Activated T-helper 2 cell treated with anti-CD3 and anti-CD28 coated beads, Interferon-gamma antibody, Interleukin-2, Interleukin-4, amounts not matched to agents 10 μg/mL and 5 μg/mL and 100 μg/mL, durations not matched to agents 14 hours and 24 hours and 36 hours (primary cell): ENCODE measurements at regions not wholly inside any gene's neighbourhood (a gene's known extent, or its start where the extent isn't known, plus 50 kb on each side); places are given as distances from the start of the nearest gene placed in this dataset.

Experiments
- DNase-seq: peaks from one replicate; pipeline ENCODE4 v3.0.0; 2021; ENCODE audit warnings: low spot score
- H3K27ac Mint-ChIP-seq: one replicate; pipeline ENCODE4 v1.8.0; 2021; ENCODE audit warnings: mixed read lengths
- H3K27me3 Mint-ChIP-seq: one replicate; pipeline ENCODE4 v1.8.0; 2021; ENCODE audit warnings: low read depth, mixed read lengths
- H3K36me3 Mint-ChIP-seq: one replicate; pipeline ENCODE4 v1.8.0; 2021; ENCODE audit warnings: low read depth, mixed read lengths
- H3K4me1 Mint-ChIP-seq: one replicate; pipeline ENCODE4 v1.8.0; 2021; ENCODE audit warnings: low read depth, mixed read lengths
- H3K4me3 Mint-ChIP-seq: one replicate; pipeline ENCODE4 v1.8.0; 2021; ENCODE audit warnings: low read depth, mild to moderate bottlenecking, moderate library complexity, mixed read lengths
- H3K9me3 Mint-ChIP-seq: one replicate; pipeline ENCODE4 v1.8.0; 2021; ENCODE audit warnings: mixed read lengths
- intact Hi-C: fragments of 100-400 bp; cut with micrococcal nuclease; formaldehyde crosslinking; loops from one replicate; pipeline ENCODE4 v1.15.1; 2023

DNA sequence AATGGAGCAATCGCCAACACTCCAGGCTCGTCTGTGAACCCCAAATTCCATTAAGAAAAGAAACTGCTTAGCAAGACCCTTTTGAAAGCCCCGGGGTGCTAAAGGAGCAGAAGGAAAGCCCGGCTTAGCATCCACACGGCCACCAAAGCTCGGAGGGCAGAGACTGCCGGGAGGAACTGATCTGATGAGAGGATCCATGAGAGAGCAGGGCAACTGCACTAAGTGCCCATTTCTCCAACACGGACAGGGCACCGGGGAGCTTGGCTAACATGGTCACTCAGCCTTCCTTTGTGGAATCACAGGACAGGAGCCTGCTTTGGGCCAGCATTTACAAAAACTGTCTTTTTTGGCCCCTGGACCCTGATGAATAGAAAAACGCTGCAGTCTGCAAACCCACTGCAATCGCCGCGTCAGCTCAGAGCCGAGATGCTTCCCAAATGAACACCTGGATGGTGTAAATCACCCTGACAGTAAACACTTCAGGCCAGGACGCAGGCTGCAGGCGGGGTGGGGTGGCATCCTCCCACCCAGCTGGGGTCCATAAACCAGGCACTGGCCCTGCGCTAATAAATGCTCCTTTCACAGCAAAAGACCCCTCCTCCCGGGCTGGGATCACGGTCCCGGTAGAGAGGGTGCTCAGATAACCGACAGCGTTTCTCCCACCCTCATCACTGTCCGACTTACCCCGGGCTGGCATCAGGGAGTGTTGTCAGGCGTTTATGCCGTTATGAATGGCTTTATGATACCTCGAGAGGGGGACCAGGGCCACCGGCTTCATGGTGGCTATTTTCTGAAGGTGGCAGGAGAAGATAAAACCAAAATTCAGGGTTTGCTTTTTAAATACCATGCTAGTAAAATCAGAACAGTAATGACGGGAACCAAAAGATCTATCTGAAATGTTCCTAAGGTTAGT lies 299.5 kb downstream of the IRF8 start:
- DNase-seq, result no peak
- no peak overlapping the region for H3K4me3 Mint-ChIP-seq
- no peaks in the 10 kb centered on the region for H3K9me3 Mint-ChIP-seq
- H3K4me1 Mint-ChIP-seq, result no peaks in the 10 kb centered on the region
- intact Hi-C loops, result no loop called here
- no peak overlapping the region for H3K27ac Mint-ChIP-seq
- H3K27me3 Mint-ChIP-seq, result peaks cover 46% of the 10 kb centered on the region
- no peaks in the 10 kb centered on the region for H3K36me3 Mint-ChIP-seq

DNA sequence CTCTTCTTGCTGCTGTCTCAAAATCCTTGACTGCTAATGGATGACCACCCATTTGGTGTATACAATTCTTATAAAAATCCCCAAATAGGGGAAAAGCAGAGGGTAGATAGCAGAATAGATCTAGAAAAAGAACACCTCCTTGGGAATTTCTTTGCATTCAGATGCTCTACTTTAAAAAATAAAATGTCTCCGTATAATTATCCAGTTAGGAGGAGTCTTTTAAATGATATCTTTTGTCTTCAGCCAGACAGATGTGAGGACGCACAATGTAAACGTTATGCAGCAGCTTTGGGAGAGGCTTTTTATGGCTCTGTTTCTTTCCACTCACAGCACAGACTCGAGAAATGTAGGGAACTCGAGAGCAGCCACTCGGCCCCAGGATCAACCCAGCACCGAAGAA lies 300.2 kb downstream of the IRF8 start:
- Mint-ChIP-seq H3K36me3 (no peaks in the 10 kb centered on the region), H3K4me1 (no peaks in the 10 kb centered on the region), H3K4me3 (no peak overlapping the region), H3K9me3 (no peaks in the 10 kb centered on the region), H3K27ac (no peak overlapping the region), H3K27me3 (peaks cover 46% of the 10 kb centered on the region)
- intact Hi-C loops, result no loop called here
- no peak for DNase-seq

DNA sequence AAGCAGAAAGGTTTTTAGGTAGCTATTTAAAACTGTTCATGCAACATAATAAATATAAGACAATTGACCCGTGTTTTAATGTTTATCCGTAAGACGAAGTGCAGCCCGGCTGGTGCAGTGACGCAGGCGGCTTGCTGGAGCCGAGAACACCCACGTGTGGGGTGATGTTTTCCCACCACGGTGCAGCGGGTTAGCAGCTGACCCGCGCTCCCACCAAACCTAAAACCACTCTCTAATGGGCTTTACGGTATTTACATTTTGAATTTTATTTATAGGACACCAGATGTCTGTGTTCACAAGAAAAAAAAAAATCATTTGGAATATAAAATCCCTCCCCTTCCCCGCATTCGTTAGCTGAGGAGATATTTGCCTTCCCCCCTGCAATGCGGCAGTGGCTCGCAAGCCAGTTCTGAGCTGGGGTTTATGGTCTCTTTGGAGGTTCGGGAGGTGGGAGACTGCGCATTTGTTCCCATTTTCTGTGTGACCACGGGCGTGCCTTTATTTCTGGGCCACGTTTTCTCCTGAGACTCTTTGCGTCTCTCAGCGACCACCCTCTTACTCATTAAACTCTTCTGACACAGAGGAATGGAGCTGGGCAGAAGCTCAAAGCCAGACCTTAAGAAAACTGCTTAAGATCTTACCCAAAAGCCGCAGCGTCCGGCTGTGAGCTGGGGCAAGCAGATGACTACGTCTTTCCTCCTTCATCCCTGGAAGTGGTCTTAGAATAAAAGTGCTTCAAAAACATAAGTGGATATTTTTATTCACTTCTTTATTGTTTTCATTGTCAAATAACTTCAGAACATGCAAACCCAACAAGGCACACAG lies 301.1 kb downstream of the IRF8 start:
- no peak for DNase-seq
- no peak overlapping the region for H3K27ac Mint-ChIP-seq
- intact Hi-C loops, result no loop called here
- no peaks in the 10 kb centered on the region for H3K36me3 Mint-ChIP-seq
- peaks cover 46% of the 10 kb centered on the region for H3K27me3 Mint-ChIP-seq
- no peaks in the 10 kb centered on the region for H3K9me3 Mint-ChIP-seq
- H3K4me3 Mint-ChIP-seq, result no peak overlapping the region
- H3K4me1 Mint-ChIP-seq, result no peaks in the 10 kb centered on the region

DNA sequence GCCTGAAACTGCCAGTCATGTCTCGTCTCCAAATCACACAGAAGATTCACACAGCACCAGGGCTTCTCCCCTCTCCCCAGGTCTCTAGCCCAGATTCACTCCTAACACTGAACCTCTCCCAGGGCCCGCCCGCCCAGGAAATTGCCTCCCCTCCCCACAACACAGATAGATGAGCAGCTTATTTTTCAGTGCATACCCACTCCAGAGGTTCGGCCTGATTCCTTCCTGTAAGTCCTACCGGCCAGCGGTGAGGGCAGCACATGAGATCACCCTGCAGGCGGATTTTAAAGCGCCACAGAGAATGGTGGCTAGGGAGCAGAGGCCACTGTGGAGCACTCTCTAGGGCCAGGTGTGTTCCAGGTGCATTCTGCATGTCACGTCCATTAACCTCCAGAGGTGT lies 301.8 kb downstream of the IRF8 start:
- H3K4me3 Mint-ChIP-seq, result no peak overlapping the region
- H3K27ac Mint-ChIP-seq, result no peak overlapping the region
- intact Hi-C loops, result no loop called here
- H3K9me3 Mint-ChIP-seq, result no peaks in the 10 kb centered on the region
- H3K36me3 Mint-ChIP-seq, result no peaks in the 10 kb centered on the region
- H3K4me1 Mint-ChIP-seq, result no peaks in the 10 kb centered on the region
- no peak for DNase-seq
- H3K27me3 Mint-ChIP-seq, result peaks cover 44% of the 10 kb centered on the region

DNA sequence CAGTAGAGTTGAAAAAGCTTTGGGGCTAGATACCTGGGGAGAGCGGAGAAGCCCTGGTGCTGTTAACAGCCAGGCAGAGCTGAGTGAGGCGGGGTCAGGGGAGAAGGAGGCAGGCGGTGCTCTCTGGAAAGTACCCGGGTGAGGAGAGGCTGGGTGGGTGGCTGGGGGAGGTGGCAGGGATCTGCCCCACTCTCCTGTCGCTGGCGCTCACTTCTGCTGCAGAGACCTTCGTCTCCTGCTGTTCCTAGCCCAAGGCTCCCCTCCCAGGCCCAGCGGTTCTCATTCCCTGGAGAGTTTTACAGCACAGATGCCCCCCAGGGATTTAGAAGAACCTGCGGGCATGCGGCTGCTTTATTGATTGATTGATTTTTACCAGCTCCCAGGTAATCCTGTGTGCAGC lies 302.8 kb downstream of the IRF8 start:
- no peaks in the 10 kb centered on the region for H3K36me3 Mint-ChIP-seq
- no peaks in the 10 kb centered on the region for H3K9me3 Mint-ChIP-seq
- no peaks in the 10 kb centered on the region for H3K4me1 Mint-ChIP-seq
- H3K27me3 Mint-ChIP-seq, result peaks cover 41% of the 10 kb centered on the region
- intact Hi-C loops, result no loop called here
- H3K4me3 Mint-ChIP-seq, result no peak overlapping the region
- no peak overlapping the region for H3K27ac Mint-ChIP-seq
- no peak for DNase-seq

DNA sequence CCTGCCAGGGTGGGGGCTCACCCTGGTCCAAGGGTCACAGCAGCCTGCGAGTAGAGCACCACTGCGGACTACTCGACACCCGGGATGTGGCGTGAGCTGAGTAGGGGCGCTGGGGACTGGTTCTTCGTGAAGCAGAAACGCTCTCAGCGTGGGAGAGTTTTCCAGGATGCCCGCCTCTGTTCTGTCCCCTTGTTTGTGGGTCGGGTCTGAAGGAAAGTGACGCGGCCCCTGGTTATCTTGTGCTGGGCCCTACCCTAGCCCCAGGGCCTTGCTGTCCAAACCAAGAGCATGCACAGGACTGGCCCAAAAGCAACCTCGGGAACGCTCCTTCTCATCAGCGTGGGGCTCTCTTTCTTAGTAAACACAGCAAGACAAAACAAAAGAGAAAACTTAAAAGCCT lies 303.3 kb downstream of the IRF8 start:
- H3K27me3 Mint-ChIP-seq, result peaks cover 36% of the 10 kb centered on the region
- H3K4me1 Mint-ChIP-seq, result no peaks in the 10 kb centered on the region
- DNase-seq, result no peak
- intact Hi-C loops, result no loop called here
- no peaks in the 10 kb centered on the region for H3K9me3 Mint-ChIP-seq
- no peaks in the 10 kb centered on the region for H3K36me3 Mint-ChIP-seq
- H3K27ac Mint-ChIP-seq, result no peak overlapping the region
- no peak overlapping the region for H3K4me3 Mint-ChIP-seq

DNA sequence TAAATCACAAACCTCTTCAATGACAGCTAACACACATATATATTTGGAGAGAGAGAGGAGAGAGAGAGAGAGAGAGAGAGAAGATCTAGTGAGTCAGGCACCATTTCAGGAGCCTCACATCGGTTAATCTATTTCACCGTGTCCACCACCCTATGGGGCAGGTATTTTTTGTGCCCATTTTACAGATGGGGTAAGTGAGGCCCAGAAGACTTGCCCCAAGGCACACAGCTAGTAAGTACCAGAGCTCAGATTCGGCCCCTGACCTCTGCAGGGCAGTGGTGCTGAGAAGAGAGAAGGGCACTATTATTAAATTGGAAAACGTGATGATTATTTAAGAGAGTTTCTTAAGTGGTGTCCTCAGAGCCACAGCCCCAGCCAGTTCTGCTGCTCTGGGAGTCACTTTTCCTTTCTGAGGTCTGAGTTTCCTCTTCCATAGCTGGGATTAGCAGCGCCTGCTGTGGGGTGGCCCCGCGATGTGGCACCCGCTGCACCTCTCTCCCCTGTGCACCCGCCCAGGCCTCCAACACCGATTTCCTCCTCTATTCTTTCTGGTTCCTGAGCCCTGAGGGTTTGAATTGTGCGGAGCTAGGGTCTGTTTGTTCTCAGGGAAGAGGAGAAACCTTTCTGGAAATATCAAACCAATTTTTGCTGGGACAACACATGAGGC lies 303.9 kb downstream of the IRF8 start:
- Mint-ChIP-seq H3K9me3 (no peaks in the 10 kb centered on the region), H3K36me3 (no peaks in the 10 kb centered on the region), H3K27ac (no peak overlapping the region), H3K4me3 (no peak overlapping the region), H3K27me3 (peaks cover 31% of the 10 kb centered on the region), H3K4me1 (no peaks in the 10 kb centered on the region)
- no peak for DNase-seq
- intact Hi-C loops, result no loop called here

DNA sequence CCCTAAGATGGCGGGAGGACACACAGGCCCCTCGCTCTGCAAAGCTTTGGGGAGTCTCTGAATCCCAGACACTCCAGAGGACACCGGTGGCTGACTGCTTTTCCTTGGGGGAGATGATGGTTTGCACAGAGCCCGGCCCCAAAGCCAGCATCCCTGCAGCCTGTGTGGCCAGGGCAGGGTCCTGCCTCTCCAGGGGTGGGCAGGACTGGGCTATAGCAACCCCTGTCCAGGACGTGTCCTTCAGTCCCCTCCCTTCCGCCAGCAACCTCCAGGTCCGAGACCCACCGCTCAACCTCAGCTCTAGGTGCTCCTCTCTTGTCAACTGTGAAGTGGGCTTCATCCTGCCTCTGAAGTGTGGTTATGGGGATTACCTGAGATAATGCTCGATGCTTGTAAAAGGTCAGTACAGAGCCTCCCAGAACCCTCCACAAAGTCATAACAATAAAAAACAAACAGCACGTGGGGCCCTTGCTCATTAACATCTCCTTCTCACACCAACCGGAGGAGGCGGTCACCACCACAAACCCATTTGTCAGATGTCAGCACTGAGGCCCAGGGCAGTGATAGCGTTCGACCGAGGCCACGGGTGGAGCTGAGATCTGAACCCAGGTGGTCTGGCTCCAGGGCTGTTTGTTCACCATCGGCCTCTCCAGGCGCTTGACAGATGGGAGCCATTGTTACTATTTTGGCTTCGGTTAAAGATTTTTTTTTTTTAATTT lies 304.8 kb downstream of the IRF8 start:
- Mint-ChIP-seq H3K27ac (no peak overlapping the region), H3K4me3 (no peak overlapping the region), H3K27me3 (peaks cover 23% of the 10 kb centered on the region), H3K9me3 (no peaks in the 10 kb centered on the region), H3K4me1 (no peaks in the 10 kb centered on the region), H3K36me3 (no peaks in the 10 kb centered on the region)
- DNase-seq, result no peak
- intact Hi-C loops, result no loop called here

DNA sequence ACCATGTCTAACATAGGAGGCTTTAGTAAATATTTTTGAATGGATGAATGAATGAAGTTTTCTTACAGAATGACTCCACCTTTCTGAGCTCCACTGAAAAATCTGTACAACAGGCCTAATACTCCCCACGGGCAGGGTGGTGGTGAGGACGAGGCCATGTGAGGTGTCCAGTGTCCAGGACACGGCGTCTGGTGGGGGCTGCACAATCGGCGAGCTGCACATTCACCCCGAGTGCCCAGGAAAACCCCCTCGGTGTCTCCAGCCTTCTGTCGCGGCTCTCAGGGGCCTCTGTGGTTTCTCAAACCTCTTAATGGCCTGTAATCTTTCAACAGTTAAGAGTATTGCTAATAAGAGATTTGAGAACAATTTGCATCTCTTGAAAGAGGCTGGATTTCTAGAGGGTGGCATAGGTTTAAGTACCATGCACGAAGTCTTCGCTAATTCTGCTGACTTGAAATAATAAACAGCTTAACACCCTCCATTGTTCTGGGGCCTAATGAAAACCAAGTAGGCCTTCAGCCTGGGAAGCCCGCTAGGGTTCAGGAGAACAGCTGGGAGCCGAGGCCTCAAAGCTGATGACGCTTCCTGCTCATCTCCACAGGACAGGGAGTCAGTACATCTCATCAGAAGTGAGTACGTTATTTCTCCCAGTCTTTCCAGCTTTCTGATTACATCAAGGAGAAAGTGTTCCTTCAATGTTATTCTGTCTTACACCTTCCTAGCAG lies 304.6 kb upstream of the FOXF1 start:
- intact Hi-C loops, result no loop called here
- no peaks in the 10 kb centered on the region for H3K9me3 Mint-ChIP-seq
- H3K27me3 Mint-ChIP-seq, result peaks cover 5% of the 10 kb centered on the region
- no peak overlapping the region for H3K4me3 Mint-ChIP-seq
- no peak overlapping the region for H3K27ac Mint-ChIP-seq
- no peak for DNase-seq
- no peaks in the 10 kb centered on the region for H3K4me1 Mint-ChIP-seq
- H3K36me3 Mint-ChIP-seq, result no peaks in the 10 kb centered on the region

DNA sequence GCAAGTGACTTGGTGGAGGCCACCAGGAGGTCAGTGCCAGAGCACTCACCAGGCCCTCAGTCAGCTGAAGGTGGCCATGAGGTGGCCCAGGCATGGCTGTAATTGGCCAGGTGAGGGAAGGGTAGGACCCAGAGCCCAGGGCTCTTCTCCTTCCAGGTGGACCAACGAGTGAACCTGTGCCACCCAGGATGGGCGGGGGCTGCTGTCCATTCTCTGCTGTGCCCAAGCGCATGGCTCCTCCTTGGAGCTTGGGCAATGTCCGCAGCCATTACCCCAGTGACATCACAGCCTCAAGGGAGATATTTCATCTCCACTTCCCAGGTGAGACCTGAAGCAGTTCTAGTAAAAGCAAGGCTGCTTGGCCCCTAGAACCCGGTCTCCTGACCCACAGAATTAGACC lies 303.0 kb upstream of the FOXF1 start:
- intact Hi-C loops, result no loop called here
- peaks cover 6% of the 10 kb centered on the region for H3K9me3 Mint-ChIP-seq
- no peaks in the 10 kb centered on the region for H3K27me3 Mint-ChIP-seq
- H3K36me3 Mint-ChIP-seq, result no peaks in the 10 kb centered on the region
- H3K27ac Mint-ChIP-seq, result no peak overlapping the region
- no peaks in the 10 kb centered on the region for H3K4me1 Mint-ChIP-seq
- DNase-seq, result no peak
- no peak overlapping the region for H3K4me3 Mint-ChIP-seq

DNA sequence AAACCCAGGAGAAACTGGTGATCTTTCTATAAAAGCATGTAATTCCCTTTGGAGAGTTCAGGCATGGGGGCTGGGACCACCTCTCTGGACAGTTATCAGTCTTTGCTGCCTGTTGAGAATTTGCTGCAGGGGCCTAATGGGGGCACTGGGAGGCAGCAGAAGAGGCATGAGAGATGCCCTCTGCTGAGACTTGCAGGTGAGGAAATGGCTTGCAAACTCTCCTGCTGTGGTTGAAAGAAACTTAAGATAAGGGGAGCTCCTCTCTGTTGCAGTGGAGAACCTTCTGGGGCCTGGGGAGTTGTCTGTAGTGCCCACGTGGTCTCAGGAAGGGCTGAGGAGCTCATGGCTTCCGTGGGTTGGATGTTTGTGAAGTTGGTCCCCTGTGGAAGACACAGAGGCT lies 301.1 kb upstream of the FOXF1 start:
- intact Hi-C loops, result no loop called here
- Mint-ChIP-seq H3K9me3 (peaks cover 13% of the 10 kb centered on the region), H3K27ac (no peak overlapping the region), H3K4me3 (no peak overlapping the region), H3K27me3 (no peaks in the 10 kb centered on the region), H3K36me3 (no peaks in the 10 kb centered on the region), H3K4me1 (no peaks in the 10 kb centered on the region)
- no peak for DNase-seq
